ENCODE measurements at regions not wholly inside any gene's neighbourhood (a gene's known extent, or its start where the extent isn't known, plus 50 kb on each side); places are given as distances from the start of the nearest gene placed in this dataset.
"Not testable (repeated sequence)": the region's sequence is repeated elsewhere in the genome, so short reads cannot be mapped to it uniquely, and the experiment has no call there.

- DNase-seq (ENCODE audit: low spot score) = no peak
Measured at GRCh38 chr5:18461766-18462165, 827.5 kb downstream of the TAF11L14 start.

DNA sequence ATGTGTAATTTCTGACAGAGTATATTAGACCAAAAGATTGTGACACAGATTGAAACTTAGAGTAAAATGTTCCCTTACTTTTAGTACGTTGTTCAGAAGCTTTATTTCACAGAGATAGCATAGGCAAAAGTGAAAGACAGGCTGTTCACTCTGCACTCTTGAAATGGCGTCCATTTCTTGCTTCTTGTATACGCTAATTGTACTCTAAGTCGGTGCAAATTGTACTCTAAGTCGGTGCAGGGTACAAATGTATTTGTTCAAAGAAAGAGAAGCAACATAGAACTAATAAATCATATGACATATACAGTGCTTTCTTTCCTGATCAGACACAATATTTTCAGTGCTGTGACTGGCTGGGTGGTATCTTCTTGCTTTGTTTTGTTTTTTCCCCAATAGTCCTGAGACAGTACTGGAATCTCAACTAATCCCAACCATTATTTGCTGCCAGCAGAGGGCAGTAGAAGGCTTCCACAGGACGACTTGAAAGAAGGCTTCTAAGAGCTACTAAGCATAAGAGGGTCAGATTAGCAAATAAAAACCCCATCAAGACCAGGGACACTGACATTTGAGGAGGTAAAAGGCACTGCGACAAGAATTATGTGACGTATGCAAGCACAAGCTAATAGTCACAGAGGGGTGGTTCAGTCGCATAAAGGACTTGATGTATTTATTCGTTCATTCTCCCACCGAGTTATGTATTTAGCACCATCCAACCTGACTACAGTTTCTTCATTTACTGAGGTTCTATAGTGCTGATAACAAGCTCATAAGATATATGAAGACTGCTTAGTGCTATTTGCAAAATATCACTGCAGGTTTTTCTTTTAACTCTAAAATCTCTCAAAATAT is 831.8 kb downstream of the TAF11L14 start:
- DNase-seq (ENCODE audit: low spot score) = peak; percentile 17

- DNase-seq (ENCODE audit: low spot score) = no peak
Measured at GRCh38 chr5:18466731-18467130, 832.5 kb downstream of the TAF11L14 start.

DNA sequence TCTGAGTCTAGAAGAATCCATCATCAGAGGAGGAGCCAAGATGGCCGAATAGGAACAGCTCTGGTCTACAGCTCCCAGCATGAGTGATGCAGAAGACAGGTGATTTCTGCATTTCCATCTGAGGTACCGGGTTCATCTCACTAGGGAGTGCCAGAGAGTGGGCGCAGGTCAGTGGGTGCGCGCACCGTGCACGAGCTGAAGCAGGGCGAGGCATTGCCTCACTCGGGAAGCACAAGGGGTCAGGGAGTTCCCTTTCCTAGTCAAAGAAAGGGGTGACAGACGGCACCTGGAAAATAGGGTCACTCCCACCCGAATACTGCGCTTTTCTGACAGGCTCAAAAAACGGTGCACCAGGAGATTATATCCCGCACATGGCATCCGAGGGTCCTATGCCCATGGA is 837.5 kb downstream of the TAF11L14 start:
- not testable (repeated sequence) for DNase-seq (ENCODE audit: low spot score)

DNA sequence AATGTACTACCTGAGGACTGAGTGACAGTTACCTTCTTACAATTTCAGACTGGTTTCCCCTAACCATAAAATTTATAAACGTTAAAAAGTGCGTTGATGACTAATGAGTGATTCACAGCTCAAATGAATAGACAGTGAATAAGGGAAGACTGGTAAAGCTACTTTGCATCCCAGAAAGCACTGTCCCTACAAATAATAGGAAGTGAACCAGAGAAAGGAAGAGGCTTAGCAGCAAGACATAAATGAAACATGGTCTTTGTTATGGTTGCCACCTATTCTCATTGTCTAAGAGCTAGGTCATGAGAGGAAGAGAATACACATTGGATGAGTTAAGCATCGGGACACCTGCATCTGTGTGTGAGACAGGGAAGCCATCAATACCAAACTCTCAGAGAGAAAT is 849.2 kb downstream of the TAF11L14 start:
- DNase-seq (ENCODE audit: low spot score) = no peak

- no peak for DNase-seq (ENCODE audit: low spot score)
Measured at GRCh38 chr5:18487928-18488480, 853.7 kb downstream of the TAF11L14 start.

GRCh38 chr5:18489703-18490102 is 855.4 kb downstream of the TAF11L14 start:
- DNase-seq (ENCODE audit: low spot score) = no peak

- no peak for DNase-seq (ENCODE audit: low spot score)
Measured at GRCh38 chr5:18491349-18491748, 857.1 kb downstream of the TAF11L14 start.

GRCh38 chr5:18495157-18495556 is 860.9 kb downstream of the TAF11L14 start:
- no peak for DNase-seq (ENCODE audit: low spot score)

- no peak for DNase-seq (ENCODE audit: low spot score)
Measured at GRCh38 chr5:18496041-18496440, 861.8 kb downstream of the TAF11L14 start.

DNA sequence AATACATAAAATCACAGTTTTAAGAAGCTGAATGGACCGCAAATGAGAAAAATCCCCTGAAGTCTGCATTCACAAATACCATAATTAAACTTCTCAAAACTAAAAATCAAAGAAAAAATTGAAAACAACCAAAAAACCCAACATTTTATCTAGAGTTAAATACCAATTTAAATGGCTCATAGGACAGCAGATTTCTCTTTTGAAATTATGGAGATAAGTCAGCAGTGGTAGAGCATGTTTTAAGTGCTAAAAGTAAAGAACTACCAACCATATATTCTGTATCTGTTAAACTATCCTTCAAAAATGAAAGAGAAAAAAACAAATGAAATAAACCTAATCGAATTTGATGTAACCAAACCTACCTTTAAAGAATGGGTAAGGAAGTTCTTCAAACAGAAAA is 862.8 kb downstream of the TAF11L14 start:
- no peak for DNase-seq (ENCODE audit: low spot score)

GRCh38 chr5:18503797-18504328 is 869.6 kb downstream of the TAF11L14 start:
- DNase-seq (ENCODE audit: low spot score) = no peak

DNA sequence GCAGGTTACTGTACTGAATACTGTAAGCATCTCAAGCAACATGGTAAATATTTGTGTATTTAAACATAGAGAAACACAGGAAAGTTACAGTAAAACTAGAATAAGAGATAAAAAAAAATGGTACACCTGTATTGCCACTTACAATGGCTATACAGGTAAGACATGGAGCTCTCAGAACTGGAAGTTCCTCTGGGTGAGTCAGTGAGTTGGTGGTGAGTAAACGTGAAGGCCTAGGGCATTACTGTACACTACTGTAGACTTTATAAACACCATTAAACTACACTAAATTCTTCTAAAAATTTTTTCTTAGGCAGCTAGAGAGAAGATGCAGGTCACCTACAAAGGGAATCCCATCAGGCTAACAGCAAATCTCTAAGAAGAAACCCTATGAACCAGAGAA is 872.9 kb downstream of the TAF11L14 start:
- DNase-seq (ENCODE audit: low spot score) = no peak

DNA sequence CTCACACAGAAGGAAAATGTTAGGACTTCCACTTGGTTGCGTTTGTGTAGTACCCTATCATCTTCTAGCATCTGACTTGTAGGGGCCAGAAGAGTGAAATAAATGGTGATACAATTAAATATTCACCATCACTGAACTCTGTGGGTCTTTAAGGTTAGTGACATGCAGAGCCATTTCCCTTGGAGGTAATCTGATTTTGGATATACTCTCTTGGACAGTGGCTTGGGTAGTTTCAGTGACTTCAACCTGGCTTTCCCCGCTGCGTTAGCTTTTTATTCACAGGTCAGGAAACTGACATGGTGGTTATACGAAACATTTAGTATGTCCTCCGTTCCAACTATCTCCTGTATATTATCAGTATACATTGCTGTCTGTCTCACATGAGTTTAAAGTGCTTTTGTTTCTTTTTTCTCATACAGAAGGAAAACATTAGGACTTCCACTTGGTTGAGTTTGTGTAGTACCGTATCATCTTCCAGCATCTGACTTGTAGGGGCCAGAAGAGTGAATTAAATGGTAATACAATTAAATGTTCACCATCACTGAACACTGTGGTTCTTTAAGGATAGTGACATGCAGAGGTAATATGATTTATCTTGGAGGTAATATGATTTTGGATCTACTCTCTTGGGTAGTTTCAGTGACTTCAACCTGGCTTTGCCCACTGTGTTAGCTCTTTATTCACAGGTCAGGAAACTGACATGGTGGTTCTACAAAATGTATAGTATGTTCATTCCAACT is 883.6 kb downstream of the TAF11L14 start:
- DNase-seq (ENCODE audit: low spot score) = no peak

DNA sequence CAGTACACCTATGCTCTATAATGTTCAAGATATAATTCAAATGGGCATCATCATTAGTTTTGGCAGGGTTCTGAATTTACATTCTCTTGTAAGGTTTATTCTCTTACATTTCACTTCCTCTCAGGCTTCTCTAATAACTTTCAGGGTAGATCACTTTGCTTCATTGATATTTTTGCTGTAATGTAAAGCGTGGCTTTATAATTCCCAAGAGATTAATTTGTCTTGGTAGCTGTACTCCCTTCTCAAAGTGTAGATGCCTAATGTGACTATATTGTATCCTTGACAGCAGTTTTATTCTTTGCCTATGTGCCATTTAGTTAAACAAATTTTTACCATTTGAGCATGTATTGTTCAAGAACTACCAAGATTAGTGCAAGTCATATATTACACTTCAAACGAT is 889.1 kb downstream of the TAF11L14 start:
- DNase-seq (ENCODE audit: low spot score) = no peak

DNA sequence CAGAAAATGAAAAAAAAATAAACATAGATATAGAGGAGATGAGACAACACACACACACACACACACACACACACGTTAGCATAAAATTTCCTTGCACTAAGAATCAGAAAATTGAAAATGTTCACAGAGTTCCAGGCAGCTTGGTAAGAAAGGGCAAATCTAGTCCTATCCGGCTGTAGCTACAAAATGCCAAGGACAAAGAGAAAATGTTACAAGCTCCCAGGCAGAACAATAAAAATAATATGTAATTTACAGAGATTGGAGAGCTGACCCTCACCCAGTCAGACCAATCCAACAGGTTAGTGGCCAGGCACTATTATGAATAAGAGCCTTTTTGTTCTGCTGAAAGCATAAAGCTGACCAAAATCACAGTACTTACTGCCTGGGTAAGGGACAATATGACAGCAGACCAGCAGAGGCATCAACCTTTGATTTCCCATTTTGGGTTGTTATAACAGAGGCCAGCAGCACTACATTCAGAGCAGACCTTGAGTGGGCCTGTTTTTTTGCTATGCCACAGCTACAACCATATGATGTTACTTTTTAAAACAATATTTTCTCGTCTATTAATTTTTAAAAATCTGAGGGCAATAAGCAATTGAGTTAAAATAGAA is 892.6 kb downstream of the TAF11L14 start:
- DNase-seq (ENCODE audit: low spot score) = no peak

DNA sequence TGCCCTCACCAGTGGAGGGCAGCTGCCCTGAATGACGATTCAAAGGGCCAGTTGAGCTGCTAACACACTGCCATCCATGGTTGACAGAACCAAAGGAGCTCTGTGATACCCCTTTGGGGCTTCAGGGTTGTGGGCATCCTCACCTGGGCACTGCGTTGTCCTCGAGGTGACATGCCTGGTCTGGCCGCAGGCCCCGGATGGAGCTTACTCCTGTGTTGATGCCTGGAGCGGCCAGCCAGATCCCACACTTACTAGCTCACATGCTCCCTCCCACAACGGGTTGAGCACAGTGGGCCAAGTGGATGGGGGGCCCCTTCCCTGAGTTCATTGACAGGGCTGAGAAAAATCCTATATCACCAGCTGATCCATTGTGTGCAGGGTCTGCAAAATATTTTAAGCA is 898.9 kb downstream of the TAF11L14 start:
- DNase-seq (ENCODE audit: low spot score) = no peak

DNA sequence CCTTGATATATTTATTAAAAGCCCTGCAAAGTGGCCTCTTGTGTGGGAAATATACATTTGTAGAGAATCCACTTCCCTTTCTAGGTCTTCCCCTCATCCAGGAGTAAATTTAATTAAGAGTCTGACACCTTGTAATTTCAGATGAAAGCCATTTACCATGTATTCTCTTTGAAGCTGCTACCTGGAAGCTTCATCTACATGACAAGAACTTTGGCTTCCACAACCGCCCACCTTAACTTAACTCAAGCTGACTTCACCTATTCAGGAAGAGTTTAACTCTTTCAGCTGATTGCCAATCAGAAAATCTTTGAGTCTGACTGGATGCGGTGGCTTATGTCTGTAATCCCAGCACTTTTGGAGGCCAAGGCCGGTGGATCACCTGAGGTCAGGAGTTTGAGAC is 899.9 kb downstream of the TAF11L14 start:
- DNase-seq (ENCODE audit: low spot score) = no peak

GRCh38 chr5:18535753-18536152 is 901.5 kb downstream of the TAF11L14 start:
- DNase-seq (ENCODE audit: low spot score) = not testable (repeated sequence)

GRCh38 chr5:18544421-18544820 is 910.2 kb downstream of the TAF11L14 start:
- no peak for DNase-seq (ENCODE audit: low spot score)

GRCh38 chr5:18546591-18546990 is 912.3 kb downstream of the TAF11L14 start:
- DNase-seq (ENCODE audit: low spot score) = no peak

DNA sequence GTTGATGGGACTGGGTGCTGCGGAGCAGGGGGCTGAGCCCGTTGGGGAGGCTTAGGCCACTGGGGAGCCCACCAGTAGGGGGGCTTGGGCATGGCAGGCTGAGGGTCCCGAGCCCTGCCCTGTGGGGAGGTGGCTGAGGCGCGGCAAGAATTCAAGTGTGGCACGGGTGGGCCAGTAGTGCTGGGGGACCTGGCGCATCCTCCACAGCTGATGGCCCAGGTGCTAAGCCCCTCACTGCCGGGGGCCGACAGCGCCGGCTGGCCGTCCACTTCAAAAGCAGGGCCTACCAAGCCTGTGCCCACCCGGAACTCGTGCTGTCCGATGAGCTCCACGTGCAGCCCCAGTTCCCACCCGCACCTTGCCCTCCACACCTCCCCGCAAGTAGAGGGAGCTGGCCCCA is 917.5 kb downstream of the TAF11L14 start:
- DNase-seq (ENCODE audit: low spot score) = no peak

Data from HuH-7 (cell line).